MM.1S (cell line): ENCODE measurements at regions not wholly inside any gene's neighbourhood (a gene's known extent, or its start where the extent isn't known, plus 50 kb on each side); places are given as distances from the start of the nearest gene placed in this dataset.

Experiments
- EZH2 ChIP-seq: fragments of 300-600 bp; sonication (generic); optimal IDR thresholded peaks from 2 replicates; pipeline ENCODE3; 2017; ENCODE audit warnings: low read depth, mild to moderate bottlenecking, antibody characterized with exemption, low read length, mixed read lengths
- EZH2phosphoT487 ChIP-seq: fragments of 300-600 bp; sonication (generic); IDR thresholded peaks from 2 replicates; pipeline ENCODE4 v1.6.1; 2018; ENCODE audit warnings: antibody characterized with exemption, low read length
- TF ChIP-seq, protein P1 (sequence below): fragments of 300-600 bp; sonication (generic); IDR thresholded peaks from 2 replicates; pipeline ENCODE4 v1.5.1; 2016; ENCODE audit warnings: antibody characterized with exemption, low read length, mixed read lengths

- TF ChIP-seq, protein P1, sequence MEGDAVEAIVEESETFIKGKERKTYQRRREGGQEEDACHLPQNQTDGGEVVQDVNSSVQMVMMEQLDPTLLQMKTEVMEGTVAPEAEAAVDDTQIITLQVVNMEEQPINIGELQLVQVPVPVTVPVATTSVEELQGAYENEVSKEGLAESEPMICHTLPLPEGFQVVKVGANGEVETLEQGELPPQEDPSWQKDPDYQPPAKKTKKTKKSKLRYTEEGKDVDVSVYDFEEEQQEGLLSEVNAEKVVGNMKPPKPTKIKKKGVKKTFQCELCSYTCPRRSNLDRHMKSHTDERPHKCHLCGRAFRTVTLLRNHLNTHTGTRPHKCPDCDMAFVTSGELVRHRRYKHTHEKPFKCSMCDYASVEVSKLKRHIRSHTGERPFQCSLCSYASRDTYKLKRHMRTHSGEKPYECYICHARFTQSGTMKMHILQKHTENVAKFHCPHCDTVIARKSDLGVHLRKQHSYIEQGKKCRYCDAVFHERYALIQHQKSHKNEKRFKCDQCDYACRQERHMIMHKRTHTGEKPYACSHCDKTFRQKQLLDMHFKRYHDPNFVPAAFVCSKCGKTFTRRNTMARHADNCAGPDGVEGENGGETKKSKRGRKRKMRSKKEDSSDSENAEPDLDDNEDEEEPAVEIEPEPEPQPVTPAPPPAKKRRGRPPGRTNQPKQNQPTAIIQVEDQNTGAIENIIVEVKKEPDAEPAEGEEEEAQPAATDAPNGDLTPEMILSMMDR: no peak
- TF ChIP-seq EZH2 (no peak), EZH2phosphoT487 (no peak)
Observed at GRCh38 chr6:99096170-99096569, 148.4 kb upstream of the FBXL4 start.
